ENCODE measurements at regions not wholly inside any gene's neighbourhood (a gene's known extent, or its start where the extent isn't known, plus 50 kb on each side); places are given as distances from the start of the nearest gene placed in this dataset.
A peak's percentile ranks its signal among the peaks of the same experiment; 100 is the strongest.

DNA sequence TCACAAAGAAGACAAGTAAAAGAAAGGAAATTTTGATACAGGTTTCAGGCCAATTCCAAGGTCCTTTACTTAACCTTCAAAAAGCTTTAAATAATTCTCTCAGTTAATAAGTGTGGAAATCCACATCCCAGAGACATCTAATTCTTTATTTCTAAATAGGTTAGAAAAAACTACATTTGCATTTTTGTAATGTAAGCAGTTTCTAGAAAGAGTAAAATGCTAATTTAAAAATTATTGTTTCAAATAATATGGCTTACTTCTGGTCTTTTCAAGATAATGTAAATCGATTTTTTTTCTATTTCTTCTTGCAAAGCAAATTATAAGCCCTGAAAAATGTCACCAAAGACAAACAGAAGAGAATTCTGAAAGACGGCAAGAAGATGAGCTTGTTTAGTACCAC, 180.4 kb upstream of the HHIP start:
- TF ChIP-seq, protein P1, sequence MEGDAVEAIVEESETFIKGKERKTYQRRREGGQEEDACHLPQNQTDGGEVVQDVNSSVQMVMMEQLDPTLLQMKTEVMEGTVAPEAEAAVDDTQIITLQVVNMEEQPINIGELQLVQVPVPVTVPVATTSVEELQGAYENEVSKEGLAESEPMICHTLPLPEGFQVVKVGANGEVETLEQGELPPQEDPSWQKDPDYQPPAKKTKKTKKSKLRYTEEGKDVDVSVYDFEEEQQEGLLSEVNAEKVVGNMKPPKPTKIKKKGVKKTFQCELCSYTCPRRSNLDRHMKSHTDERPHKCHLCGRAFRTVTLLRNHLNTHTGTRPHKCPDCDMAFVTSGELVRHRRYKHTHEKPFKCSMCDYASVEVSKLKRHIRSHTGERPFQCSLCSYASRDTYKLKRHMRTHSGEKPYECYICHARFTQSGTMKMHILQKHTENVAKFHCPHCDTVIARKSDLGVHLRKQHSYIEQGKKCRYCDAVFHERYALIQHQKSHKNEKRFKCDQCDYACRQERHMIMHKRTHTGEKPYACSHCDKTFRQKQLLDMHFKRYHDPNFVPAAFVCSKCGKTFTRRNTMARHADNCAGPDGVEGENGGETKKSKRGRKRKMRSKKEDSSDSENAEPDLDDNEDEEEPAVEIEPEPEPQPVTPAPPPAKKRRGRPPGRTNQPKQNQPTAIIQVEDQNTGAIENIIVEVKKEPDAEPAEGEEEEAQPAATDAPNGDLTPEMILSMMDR (IDR thresholded peaks at IDR 0.05; ENCODE audit: insufficient read depth, missing control alignments), result no peak
- DNase-seq (ENCODE audit: insufficient read length, low spot score) (no peak), FAIRE-seq (no peak)

DNA sequence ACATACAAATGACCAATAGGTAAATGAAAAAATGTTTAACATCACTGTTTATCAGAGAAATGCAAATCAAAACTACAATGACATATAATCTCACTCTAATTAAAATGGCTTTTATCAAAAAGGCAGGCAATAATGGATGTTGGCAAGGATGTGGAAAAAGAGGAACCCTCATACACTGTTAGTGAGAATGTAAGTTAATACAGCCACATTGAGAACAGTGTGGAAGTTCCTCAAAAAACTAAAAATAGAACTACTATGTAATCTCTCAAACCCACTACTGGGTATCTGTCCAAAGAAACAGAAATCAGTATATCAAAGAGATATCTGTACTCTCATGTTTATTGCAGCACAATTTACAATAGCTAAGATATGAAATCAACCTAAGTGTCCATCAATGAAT, 165.9 kb upstream of the HHIP start:
- no peak for DNase-seq (ENCODE audit: insufficient read length, low spot score)
- peak; percentile 60 for FAIRE-seq
- TF ChIP-seq, protein P1 (IDR thresholded peaks at IDR 0.05; ENCODE audit: insufficient read depth, missing control alignments), result no peak

DNA sequence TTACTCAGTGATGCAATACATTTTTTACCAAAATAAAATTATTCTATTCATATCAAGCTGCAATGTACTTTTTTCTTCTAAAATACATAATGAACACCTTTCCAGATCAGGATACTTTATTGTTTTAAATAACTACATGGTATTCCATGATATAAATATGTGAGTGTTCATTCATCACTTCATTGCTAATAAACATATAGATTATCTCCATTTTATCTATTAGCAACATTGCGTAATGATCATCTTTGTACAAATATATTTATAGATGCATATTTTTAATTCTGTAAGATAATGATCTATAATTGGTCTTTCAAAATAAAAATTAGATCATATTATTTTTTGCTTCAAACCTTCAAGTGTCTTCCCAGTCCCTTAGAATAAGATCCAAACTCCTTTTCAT, 156.1 kb upstream of the HHIP start:
- DNase-seq (ENCODE audit: insufficient read length, low spot score) (no peak), FAIRE-seq (no peak)
- TF ChIP-seq, protein P1 (IDR thresholded peaks at IDR 0.05; ENCODE audit: insufficient read depth, missing control alignments), result no peak

DNA sequence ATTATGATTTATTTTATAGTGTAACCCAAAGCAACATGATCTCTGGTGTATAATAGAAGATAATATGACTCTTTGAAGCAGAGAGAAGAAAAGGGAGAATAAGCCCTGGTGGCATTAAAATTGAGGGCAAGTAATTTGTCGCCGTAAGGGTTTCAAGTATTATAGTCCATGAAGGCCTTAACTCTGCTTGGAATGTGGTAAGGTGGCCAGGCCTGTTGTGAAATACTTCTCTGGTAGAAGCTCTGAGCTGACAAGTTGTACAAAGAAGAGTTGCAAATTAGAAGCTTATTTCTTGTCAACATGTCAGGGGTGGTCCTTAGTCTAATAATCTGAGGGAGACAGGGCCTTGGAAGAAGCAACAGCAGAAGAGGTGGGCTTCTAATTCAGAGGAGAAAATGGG, 151.7 kb upstream of the HHIP start:
- TF ChIP-seq, protein P1 (IDR thresholded peaks at IDR 0.05; ENCODE audit: insufficient read depth, missing control alignments), result no peak
- FAIRE-seq (no peak), DNase-seq (ENCODE audit: insufficient read length, low spot score) (no peak)

DNA sequence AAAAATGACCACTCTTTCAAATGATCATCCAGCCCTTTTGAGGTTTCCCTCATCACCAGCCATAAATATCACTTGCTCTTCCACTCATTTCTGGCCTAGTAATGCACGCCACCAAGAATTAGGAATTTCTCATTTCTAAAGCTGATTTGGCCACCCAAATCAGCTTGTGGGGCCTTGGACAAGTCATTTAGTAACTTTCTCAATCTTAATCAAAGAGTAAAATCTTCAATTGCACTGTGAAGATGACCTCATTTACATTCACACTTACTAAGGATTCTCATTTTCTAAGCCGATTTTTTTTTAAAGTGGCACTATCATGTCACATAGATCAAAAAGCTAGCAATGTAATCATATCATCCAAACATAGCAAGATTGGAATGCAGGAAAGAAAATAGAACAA, 150.0 kb upstream of the HHIP start:
- TF ChIP-seq, protein P1 (IDR thresholded peaks at IDR 0.05; ENCODE audit: insufficient read depth, missing control alignments), result no peak
- FAIRE-seq (no peak), DNase-seq (ENCODE audit: insufficient read length, low spot score) (no peak)

DNA sequence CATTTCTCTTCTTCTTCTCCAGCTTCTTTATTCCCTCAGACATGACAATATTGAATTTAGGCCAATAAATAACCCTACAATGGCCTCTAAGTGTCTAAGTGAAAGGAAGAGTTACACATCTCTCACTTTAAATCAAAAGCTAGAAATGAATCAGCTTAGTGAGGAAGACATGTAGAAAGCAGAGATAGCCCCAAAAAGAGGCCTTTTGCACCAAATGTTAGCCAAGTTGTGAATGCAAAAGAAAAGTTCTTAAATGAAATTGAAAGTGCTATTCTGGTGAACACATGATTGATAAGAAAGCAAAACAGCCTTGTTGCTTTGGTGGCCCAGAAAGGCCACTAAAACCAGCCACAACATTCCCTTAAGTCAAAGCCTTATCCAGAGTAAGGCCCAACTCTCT, 146.2 kb upstream of the HHIP start:
- no peak for FAIRE-seq

DNA sequence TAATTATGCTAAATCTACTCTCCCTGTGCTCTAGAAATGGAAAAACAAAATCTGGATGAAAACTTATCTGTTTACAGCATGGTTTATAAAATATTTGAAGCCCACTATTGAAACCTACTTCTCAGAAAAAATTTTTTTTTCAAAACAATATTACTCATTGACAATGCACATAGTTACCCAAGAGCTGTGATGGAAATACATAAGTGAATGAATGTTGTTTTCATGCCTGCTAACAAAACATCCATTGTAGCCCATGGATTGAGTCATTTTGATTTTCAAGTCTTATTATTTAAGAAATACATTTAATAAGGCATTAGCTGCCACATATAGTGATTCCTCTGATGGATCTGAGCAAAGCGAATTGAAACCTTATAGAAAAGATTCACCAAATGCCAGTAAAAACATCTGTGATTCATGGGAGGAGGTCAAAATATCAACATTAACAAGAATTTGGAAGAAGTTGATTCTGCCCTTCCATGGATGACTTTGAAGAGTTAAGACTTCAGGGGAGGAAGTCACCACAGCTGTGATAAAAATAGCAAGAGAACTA, 144.7 kb upstream of the HHIP start:
- DNase-seq (ENCODE audit: insufficient read length, low spot score) (no peak), FAIRE-seq (no peak)
- TF ChIP-seq, protein P1 (IDR thresholded peaks at IDR 0.05; ENCODE audit: insufficient read depth, missing control alignments), result no peak

More for the DNA sequence above, 146.2 kb upstream of the HHIP start:
- DNase-seq (ENCODE audit: insufficient read length, low spot score), result no peak
- TF ChIP-seq, protein P1 (IDR thresholded peaks at IDR 0.05; ENCODE audit: insufficient read depth, missing control alignments), result no peak
